NCI-H69 (cell line): ENCODE measurements at regions not wholly inside any gene's neighbourhood (a gene's known extent, or its start where the extent isn't known, plus 50 kb on each side); places are given as distances from the start of the nearest gene placed in this dataset.
A peak's percentile ranks its signal among the peaks of the same experiment; 100 is the strongest.

Source experiments
- DNase-seq: peaks from one replicate; lab custom pipeline; 2025; lab: John Stamatoyannopoulos, UW

GRCh38 chr4:23333946-23334878, 555.6 kb downstream of the PPARGC1A start:
- peak; percentile 63 for DNase-seq

- DNase-seq, result peak; percentile 41
Observed at GRCh38 chr4:23333556-23333945, 556.3 kb downstream of the PPARGC1A start.

GRCh38 chr4:23332313-23332712, 557.5 kb downstream of the PPARGC1A start:
- no peak for DNase-seq

GRCh38 chr4:23327120-23327519, 562.7 kb downstream of the PPARGC1A start:
- DNase-seq, result no peak

- no peak for DNase-seq
Observed at GRCh38 chr4:23324021-23324690, 565.7 kb downstream of the PPARGC1A start.

GRCh38 chr4:23323436-23323835, 566.4 kb downstream of the PPARGC1A start:
- DNase-seq, result no peak

- DNase-seq, result no peak
Observed at GRCh38 chr4:23322732-23323131, 567.1 kb downstream of the PPARGC1A start.

GRCh38 chr4:23320931-23321587, 568.8 kb downstream of the PPARGC1A start:
- DNase-seq, result peak; percentile 8

- no peak for DNase-seq
Observed at GRCh38 chr4:23312686-23313085, 577.2 kb downstream of the PPARGC1A start.

GRCh38 chr4:23311983-23312382, 577.9 kb downstream of the PPARGC1A start:
- no peak for DNase-seq

- peak; percentile 1 for DNase-seq
Observed at GRCh38 chr4:23305026-23305425, 584.8 kb downstream of the PPARGC1A start.

GRCh38 chr4:23298371-23298770, 591.5 kb downstream of the PPARGC1A start:
- DNase-seq, result no peak

- no peak for DNase-seq
Observed at GRCh38 chr4:23297327-23297726, 592.5 kb downstream of the PPARGC1A start.

GRCh38 chr4:23291139-23291538, 598.4 kb downstream of the GBA3 start:
- DNase-seq, result no peak

- DNase-seq, result peak; percentile 45
Observed at GRCh38 chr4:23290656-23291055, 597.9 kb downstream of the GBA3 start.

- DNase-seq, result no peak
Observed at GRCh38 chr4:23279377-23279986, 586.7 kb downstream of the GBA3 start.

GRCh38 chr4:23278845-23279244, 586.1 kb downstream of the GBA3 start:
- no peak for DNase-seq

- no peak for DNase-seq
Observed at GRCh38 chr4:23276076-23276475, 583.3 kb downstream of the GBA3 start.

- no peak for DNase-seq
Observed at GRCh38 chr4:23269566-23269965, 576.8 kb downstream of the GBA3 start.

- DNase-seq, result peak; percentile 66
Observed at GRCh38 chr4:23268072-23268771, 575.5 kb downstream of the GBA3 start.

GRCh38 chr4:23266401-23266800, 573.7 kb downstream of the GBA3 start:
- no peak for DNase-seq

GRCh38 chr4:23260511-23260910, 567.8 kb downstream of the GBA3 start:
- no peak for DNase-seq
